Stimulated activated CD4-positive, alpha-beta T cell treated with anti-CD3 and anti-CD28 coated beads, Interleukin-12 subunit alpha, Interleukin-12 subunit beta, amount 100 ng/mL, for 4 hours (primary cell): ENCODE measurements at regions not wholly inside any gene's neighbourhood (a gene's known extent, or its start where the extent isn't known, plus 50 kb on each side); places are given as distances from the start of the nearest gene placed in this dataset.

Source experiments
- DNase-seq: peaks from one replicate; pipeline ENCODE4 v3.0.0-alpha.2; 2020

DNA sequence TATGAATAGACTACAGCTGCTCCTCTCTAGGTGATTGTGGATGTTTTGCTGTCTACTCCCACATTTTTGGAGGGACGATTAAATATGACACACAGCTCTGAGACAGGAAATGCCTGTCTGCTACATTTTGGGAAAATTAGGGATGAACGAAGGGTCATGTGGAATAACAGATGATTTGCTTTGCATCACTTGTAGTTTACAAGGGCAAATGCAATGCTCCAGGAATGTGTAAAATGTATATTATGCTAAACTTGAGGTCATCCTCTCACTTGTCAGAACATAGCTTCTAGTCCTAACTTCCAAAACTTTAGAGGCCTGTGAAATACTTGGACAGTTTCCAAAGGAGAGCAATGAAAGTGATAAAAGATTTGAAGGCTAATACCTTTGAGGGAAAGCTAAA is 284.2 kb upstream of the DACH1 start:
- DNase-seq: no peak

DNA sequence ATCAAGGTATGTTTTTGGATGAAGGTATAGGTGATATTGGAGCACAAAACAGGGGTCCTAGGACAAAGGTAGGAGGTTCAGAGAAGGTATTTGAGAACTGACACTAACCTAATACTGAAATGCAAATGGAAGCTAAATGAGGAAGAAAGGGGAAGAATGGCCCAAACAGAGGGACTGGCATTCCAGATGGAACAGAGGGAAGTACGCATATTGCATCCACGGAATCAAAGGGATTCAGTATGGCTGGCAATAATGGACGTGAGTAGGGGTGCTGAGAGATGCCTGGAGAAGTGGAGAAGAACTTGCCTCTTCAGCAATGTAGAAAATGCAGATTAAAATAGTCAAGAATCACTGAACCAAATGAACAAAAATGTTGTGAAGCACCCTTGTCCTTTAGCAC is 283.5 kb upstream of the DACH1 start:
- DNase-seq: no peak

DNA sequence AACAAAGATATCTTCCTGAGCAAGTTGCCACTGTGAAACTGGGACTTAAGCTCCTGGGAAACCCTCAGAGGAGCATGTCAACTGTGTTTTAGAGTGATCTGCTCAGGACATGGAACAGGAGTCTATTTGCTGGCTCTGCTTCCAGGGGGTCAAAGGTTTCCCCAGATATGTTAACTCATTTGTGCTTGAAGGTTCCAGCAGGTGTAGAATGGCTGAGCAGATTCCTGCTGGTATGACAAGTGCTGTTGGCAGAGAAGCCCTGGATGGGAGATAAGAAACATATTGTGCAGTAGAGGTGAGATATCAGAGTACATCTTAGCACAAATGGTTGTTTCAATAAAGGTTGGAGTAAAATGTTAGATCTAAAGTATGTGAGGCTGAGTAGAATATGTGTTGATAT is 282.7 kb upstream of the DACH1 start:
- DNase-seq: no peak

DNA sequence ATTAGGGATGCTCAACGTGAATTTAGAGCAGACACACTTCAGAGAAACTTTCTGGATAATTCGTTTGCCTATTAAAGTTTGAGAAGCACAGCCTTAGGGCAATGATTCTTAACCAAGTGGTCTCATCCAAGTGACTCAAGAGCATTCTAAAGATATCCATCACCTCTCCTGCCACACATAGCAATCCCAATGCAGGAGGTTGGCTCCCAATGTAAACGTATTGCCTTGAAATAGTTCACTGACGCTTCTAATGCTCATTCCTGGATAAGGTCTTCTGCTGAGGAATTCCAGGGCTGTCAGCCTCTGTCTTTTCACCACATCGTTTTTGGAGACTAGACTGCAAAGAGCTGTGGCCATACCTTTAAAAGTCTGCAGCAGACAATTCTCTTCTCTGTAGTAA is 279.8 kb upstream of the DACH1 start:
- no peak for DNase-seq

DNA sequence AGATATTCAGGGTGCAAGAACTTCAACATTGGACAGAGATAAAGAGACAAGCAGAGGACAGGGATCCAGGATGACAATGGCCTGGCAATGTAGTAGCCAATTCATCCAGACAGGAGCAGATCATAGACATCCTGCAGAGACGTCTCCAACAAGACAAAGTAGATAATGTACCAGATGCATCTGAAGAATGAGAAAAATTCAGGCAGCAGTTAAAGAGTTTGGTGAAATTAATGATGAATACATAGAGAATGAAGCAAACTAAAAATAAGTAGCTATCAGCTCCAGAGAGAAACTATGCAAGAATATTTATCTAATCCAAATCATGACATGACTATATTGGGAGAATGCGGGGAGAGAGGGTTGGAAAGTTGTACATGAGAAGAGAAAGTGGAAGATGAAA is 278.4 kb upstream of the DACH1 start:
- no peak for DNase-seq

DNA sequence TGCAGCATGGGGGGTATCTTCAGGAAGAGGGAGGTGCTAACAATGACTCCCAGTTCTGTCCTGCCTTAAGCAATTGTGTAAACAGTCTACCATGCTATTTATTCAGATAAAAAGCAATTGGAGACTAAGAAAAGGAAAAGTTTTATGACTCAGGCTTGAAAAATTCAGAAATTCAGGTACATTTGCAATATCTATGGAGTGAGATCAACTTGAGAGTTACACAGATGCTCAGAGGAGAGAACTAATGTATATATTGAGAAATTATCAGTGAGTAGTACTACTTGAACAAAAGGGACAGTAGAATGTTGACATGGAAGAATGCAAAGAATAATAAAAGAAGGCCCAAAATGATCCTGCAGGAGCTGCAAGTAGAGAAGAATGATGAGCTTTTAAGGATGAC is 277.6 kb upstream of the DACH1 start:
- no peak for DNase-seq

DNA sequence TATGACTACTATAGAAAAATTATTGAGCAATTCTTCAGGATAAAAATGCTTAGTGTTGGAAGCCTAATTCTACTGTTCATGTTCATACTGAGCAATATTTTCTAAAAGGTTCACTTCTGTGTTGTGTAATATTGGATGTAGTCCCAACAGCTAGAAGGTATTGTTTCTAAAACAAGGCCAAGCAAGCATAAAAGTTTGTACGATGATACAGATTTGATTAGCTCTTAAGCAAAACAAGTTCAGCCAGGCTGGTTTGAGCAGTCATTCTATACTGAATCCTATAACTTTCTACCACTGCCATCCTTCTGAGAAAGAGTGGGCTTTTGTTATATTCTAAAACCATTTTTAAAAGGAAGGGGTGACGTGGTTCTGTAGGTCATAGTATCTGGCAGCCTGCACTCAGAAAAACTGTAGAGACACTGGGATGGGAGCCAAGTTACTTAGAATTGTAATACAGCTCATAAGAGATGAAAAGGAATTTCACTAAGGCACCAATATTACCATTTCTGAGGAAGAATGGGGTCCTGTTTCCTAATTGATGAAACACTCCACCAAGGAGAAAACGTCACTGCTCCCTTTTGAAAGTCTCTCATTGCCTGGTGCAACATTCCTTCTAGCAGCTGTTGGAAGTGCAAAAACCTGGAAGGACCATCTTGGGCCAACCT is 275.0 kb upstream of the DACH1 start:
- no peak for DNase-seq

DNA sequence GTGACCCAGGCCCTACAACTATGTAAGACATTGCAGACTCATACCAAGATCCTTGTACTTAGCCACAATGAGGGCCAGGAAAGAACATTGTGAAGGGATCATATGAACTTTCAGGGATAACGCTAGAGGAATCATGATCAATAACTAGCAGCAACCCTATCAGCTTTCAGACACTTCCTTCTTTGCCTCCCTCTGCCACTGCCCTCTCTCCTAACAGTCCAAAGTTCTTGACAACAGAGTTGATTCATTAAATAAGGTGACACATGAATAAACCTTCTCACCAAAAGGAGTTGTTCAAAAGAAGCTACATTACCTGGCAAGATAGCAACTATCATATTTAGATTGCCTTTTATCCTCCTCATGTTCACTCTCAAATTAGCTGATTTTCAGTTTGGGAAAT is 272.2 kb upstream of the DACH1 start:
- DNase-seq: no peak

DNA sequence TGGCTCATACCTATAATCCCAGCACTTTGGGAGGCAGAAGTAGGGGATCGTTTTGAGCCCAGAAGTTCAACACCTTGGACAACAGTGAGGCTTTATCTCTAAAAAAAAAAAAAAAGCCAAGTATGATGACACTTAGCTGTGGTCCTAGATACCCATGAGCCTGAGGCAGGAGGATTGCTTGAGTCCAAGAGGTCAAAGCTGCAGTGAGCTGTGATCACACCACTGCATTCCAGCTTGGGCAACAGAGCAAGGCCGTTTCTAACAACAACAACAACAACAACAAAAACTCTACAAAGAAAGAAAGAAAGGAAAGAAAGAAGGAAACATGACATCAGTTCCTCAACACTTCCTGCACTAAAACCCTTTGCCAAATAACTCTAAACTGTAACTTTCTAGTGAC is 265.1 kb upstream of the DACH1 start:
- DNase-seq: no peak

DNA sequence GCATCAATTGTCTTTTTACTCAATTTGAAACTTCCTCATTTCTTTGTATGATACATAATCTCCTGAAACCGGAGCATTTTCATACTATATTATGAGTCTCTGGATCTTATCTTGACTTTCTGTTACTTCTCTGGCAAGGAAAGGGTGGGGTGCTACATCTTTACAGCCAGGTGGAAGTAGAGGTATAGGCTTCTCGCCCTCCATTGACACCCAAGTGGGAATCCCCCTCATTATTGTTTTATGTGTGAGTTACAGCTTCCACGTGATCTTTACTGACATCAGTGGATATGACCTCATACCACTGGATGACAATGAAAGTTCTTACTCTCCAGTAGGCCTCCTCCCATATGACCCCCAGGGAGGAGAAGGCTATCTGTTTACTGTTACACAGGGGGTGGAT is 262.1 kb upstream of the DACH1 start:
- DNase-seq: no peak

DNA sequence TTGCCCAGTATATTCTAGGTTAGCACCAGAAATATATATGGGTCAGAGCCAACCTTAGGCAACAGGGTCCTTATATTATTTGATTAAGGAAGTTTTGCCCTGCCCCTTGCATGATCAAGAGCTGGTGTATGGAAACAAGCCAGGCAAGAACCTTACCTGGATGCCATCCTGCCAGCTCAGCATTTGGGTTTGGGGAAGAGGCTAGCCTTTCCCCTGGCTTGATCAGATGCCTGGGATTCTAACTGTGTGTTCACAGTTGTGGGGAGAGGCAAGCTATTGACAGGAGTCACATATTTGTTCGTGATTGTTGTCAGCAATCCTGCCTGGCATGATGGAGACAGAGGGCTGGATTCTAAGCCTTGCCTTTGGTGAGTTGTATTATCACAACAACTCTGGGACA is 260.0 kb upstream of the DACH1 start:
- no peak for DNase-seq

DNA sequence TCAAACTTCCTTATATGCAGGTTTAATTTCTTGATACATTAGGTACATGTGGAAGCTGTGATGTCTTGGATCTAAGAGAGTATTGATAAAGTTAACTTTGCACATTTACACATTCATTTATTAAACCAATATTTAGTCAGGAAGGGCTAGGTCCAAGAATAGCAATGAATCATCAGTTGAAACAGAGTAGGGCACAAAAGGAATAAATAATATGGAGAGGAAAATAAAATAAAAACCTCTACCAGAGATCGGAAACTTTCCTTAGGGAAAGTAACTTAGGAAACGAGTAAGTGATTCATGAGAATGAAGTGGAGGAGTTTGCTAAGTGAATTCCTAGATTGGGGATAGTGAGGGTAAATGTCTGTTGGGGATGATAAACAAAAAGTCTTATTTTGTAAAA is 259.4 kb upstream of the DACH1 start:
- DNase-seq: no peak

DNA sequence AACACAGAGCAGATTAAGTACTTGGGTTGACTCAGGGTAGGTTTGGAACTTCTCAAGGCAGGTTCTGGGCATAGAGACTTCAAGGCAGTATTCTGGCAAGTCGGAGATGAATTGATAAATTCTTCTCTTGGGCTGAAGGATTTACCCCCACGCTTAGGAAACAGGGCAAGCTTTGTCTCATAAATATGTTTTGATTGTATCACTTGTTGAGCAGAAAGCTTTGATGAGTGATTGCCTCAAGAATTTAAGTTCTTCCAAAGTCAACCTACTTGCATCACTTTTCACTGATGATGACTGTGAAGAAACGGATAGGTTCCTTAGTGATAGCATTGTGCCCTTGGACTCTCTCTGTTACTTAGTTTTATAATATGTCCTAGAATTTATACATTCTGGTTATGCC is 258.6 kb upstream of the DACH1 start:
- DNase-seq: no peak

DNA sequence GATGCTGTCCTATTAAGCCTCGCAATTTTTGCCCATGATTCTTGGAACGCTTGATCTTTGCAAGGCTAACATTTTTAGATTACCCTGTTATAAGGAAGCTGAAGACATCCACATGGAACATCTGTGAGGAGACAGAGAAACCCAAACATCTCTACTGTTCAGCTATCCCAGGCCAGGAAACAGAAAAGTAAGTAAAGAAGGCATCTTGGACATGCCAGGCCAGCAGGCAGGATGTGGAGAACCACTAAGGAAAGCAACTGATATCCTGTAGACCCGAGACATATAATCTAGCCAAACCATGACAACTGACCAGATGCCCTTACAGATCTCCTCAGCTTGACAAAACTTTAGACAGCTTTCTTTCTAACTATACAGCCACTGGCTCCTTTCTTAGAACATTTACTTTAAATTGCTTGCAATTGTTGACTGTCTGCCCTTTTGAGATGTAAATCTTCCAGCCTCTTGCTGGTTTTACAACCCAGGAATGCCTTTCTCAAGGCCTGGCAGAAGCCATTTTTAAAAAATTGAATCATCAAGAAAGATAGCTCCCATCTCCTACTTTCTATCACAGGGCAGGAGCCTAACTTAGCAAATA is 255.8 kb upstream of the DACH1 start:
- DNase-seq: no peak

DNA sequence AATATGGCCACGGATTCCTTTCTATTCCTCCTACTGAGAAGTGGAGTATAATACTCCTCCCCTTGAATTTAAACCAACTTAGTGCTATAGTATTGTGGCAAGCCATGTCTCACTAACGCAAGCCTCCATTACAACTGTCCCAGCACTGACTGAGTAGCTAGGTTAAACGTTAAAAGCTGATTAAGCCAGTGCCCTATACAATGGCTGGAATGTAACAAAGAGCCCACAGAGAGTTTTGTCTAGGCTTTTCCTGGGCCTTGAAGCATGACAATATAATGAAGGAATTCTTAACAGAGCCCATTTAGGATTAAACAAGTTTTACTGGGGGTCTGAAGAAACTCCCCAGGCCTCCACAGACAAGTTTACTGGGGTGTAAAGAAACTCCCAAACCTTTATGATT is 254.5 kb upstream of the DACH1 start:
- no peak for DNase-seq

DNA sequence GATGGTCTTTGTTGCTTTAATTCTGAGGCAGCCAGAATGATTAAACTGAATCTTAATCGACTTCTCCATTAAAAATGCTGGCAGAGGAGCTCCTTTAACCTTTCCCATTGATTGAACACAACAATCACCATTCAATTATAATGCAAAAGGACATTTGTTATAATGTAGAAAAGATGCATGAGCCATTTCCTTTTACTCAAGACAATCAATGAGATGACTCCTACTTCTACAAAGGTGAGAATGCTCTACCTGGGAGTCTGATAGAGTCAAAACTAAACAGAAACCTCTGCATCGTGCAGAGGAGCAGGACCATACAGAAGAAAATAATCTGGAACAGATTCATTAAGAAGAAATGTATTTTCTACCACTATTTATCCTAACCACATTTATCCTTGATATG is 253.6 kb upstream of the DACH1 start:
- DNase-seq: no peak

DNA sequence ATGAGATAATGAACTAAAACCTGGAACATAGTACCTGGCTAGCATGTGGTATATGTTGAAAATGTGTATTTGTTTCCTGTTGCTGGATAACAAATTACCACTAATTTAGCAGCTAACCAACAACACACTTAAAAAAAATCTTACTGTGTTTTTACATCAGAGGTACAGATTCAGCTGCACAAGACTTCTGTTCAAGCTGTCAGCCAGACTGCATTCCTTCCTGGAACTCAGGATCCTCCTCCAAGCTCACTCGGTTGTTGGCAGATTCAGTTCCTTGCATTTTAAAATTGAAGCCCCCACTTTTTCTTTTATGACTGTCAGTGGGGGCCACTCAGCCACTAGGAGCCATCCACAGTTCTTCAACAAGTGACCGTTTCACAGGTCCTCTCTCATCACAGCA is 246.9 kb upstream of the DACH1 start:
- no peak for DNase-seq

DNA sequence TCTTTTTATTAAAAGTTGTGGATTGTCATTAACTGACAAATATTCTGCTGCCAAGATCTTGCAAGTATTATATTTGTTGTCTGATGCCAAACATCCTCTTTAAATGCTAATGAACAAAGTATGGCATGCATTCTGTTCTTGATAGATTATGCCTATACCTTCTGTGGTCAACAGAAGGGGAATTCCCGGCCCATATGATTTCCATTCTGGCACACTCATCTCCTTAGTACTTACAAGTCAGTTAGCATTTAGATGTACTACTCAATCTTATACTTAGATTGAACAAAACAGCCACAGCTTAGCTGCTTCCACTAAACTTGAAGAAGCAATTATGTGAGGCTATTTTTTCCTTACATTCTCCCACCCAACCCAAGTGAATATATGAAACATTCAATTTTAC is 246.1 kb upstream of the DACH1 start:
- DNase-seq: no peak

DNA sequence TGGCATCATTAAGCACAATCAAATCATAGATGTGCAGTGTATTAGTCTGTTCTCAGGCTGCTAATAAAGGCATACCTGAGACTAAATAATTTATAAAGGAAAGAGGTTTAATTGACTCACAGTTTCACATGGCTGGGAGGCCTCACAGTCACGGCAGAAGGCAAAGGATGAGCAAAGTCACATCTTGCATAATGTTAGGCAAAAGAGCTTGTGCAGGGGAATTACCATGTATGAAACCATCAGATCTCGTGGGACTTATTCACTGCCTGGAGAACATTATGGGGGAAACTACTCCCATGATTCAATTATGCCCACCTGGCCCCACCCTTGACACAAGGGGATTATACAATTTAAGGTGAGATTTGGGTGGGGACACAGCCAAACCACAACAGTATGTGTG is 245.2 kb upstream of the DACH1 start:
- DNase-seq: no peak

DNA sequence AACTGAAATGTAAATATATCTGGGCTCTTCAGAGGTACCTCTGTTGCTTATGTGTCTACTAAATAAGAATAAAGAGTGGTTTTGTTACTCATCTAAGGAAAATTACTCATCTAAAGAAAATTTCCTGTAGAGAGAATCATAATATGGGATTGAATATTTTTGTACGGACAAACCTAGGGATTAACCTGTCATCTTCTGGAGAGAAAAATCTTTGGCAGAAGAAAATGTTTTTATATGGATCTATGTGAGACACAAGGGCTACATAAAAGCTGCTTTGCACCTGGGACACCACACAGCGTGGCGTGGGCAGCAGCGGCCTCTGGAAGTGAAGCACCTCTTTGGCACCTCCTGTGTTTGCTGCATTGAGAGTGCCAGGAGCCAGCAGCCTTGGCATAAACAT is 242.9 kb upstream of the DACH1 start:
- DNase-seq: no peak

DNA sequence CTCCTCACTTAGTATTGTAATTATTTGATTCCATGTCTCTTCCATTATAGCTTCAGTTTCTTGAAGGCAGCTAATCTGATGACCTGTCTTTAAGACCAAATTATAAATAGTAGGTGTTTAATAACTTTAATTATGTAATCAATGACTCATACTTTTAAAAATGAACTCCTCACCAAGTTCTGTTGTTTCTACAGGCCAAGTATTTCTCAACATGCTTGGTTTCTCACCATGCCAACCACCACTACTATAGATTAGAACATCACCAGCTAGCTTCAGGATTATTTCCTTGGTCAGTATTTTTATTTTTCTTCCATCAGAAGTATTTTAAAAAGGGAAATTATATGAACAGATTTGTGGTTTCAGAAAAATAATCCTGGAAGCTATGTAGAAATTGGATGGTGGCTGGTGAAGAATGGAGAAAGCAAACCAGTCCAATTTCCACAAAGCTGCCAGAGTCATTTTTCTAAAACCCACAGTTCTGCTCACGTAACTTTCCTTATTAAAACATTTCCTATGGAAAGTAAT is 237.7 kb upstream of the DACH1 start:
- DNase-seq: no peak

DNA sequence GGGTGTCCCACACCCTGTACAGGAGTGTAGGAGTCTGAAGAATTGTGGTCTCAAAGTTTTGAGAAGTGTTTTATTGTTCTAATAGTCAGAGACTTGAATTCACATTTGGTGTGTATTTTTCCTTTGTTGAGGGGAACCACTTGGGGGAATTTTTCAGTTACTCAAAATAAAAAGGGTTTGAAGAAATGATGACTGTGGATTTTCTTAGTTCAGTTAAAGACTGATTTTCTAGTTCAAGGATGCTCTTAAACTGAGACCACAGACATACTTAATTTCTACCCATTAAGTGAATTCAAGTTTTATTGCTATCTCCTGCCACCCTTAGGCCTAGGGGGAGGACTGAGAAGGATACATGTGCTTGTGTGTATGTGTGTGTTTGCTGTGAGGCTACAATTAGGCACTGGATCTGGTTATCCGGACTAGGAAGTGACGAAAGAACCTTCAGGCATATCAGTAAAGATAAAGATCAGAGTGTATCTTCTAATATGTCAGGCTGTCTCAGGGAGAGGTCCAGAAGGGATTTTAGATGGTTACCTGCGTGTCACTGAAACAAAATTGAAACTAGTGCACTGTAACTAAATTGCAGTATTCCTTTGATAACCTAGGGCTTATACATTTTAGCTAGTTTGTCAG is 234.9 kb upstream of the DACH1 start:
- no peak for DNase-seq

DNA sequence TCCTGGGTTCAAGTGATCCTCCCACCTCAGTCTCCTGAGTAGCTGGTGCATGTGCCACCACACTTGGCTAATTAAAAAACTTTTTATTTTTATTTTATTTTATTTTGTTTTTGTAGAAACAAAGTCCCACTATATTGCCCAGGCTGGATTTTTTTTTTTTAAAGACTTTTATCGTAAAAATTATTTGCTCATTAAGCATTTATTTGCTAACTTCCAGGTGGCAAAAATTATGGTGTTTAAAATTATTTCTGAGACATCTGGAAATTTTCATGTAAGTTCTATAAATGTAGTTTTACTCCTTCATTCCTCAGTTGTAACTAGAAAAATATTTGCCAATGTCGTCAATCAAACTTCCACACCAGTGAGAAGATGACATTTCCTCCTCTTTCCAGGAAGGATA is 233.3 kb upstream of the DACH1 start:
- DNase-seq: no peak

DNA sequence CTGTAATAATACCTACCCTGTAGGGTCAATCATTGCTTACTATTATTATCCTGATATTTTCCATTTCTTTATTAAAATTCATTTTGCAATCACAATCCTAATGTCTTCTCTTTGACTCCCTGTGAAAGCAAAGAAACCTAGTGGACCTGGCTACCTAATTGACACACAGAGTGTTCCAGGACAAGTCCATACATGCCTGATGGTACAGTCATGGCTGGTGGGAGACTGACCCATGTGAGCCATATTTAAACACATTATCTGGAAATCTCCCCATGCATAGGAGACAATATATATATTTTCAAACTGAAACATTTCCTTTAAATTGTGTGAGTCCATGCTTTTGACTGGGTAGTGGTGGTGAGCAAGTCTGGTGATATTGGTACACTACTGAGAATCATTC is 230.6 kb upstream of the DACH1 start:
- no peak for DNase-seq

DNA sequence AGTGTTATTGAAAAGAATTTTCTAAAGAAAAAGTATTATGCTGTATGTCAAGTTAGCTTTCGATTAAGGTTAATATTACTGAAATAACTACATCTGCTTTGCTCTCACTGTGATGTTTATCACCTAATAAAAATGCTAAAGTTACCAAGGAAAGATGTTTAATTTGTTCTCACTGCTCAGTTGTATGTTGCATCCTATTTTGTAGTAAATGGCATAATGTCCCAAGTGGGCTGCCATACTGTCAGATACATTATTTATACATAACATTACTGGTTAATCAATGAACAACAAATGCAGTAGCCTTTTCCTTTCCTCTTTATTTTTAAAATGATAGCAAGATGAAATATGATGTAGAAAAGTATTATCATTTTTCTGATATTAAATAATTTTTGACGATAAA is 226.3 kb upstream of the DACH1 start:
- DNase-seq: no peak
